ENCODE measurements at regions not wholly inside any gene's neighbourhood (a gene's known extent, or its start where the extent isn't known, plus 50 kb on each side); places are given as distances from the start of the nearest gene placed in this dataset.

- TF ChIP-seq CTCF (IDR thresholded peaks at IDR 0.05) (no peak), POLR2A (IDR thresholded peaks at IDR 0.05) (no peak)
Observed at GRCh38 chr20:52473186-52473585, 281.6 kb upstream of the ZFP64 start.
